ENCODE measurements at regions not wholly inside any gene's neighbourhood (a gene's known extent, or its start where the extent isn't known, plus 50 kb on each side); places are given as distances from the start of the nearest gene placed in this dataset.

- ATAC-seq (no peak), DNase-seq (no peak)
- H4K20me1 ChIP-seq (ENCODE audit: low read length), result no peaks in the 10 kb centered on the region
- TF ChIP-seq EZH2 (IDR thresholded peaks at IDR 0.05; ENCODE audit: low read length, unreplicated experiment) (no peak), EZH2phosphoT487 (IDR thresholded peaks at IDR 0.05; ENCODE audit: borderline replicate concordance, low read length) (no peak), CTCF (conservative IDR thresholded peaks at IDR 0.05; ENCODE audit: low read depth, low read length) (no peak)
- no peaks in the 10 kb centered on the region for H3K36me3 ChIP-seq (ENCODE audit: low read depth, low read length)
- no peak overlapping the region for H3K4me3 ChIP-seq (ENCODE audit: low read length)
- peaks cover 15% of the 10 kb centered on the region; the same call in 1 of the 2 replicates for H3K27me3 ChIP-seq (ENCODE audit: low read length)
- no peak overlapping the region for H2AFZ ChIP-seq (ENCODE audit: low read length)
- no peak overlapping the region for H3K27ac ChIP-seq (ENCODE audit: low read length)
- H3K9me2 ChIP-seq (replicated peaks; ENCODE audit: low read length), result no peaks in the 10 kb centered on the region
- no peaks in the 10 kb centered on the region for H3F3A ChIP-seq (ENCODE audit: low read length, unreplicated experiment)
- H3K9ac ChIP-seq (ENCODE audit: low read length), result no peak overlapping the region
- POLR2A ChIA-PET (ENCODE audit: unreplicated experiment), result no interaction called here
- H3K4me2 ChIP-seq (ENCODE audit: low read length), result no peak overlapping the region
- intact Hi-C loops (cut with micrococcal nuclease), result no loop called here
- no peaks in the 10 kb centered on the region for H3K9me3 ChIP-seq (ENCODE audit: low read length)
- CTCF ChIA-PET, result no interaction called here
- H3K4me1 ChIP-seq (ENCODE audit: insufficient read depth, low read length), result 0 out of 2 replicates have a peak, but pooled peaks cover 4% of the 10 kb centered on the region
- no peaks in the 10 kb centered on the region for H3K79me2 ChIP-seq (ENCODE audit: low read length)
- BruUV-seq (replicated peaks), result no TSS peak
Measured at GRCh38 chr9:86796666-86797065, 150.6 kb downstream of the GAS1 start.

- ATAC-seq (no peak), DNase-seq (no peak)
- Histone ChIP-seq H3K36me3 (ENCODE audit: low read depth, low read length) (no peaks in the 10 kb centered on the region), H3K27ac (ENCODE audit: low read length) (no peak overlapping the region), H2AFZ (ENCODE audit: low read length) (no peak overlapping the region), H3K9ac (ENCODE audit: low read length) (no peak overlapping the region), H3K4me2 (ENCODE audit: low read length) (no peak overlapping the region), H3K79me2 (ENCODE audit: low read length) (no peaks in the 10 kb centered on the region), H3K4me1 (ENCODE audit: insufficient read depth, low read length) (0 out of 2 replicates have a peak, but pooled peaks cover 5% of the 10 kb centered on the region), H4K20me1 (ENCODE audit: low read length) (no peaks in the 10 kb centered on the region), H3F3A (ENCODE audit: low read length, unreplicated experiment) (no peaks in the 10 kb centered on the region), H3K4me3 (ENCODE audit: low read length) (no peak overlapping the region), H3K27me3 (ENCODE audit: low read length) (peaks cover 15% of the 10 kb centered on the region; the same call in 1 of the 2 replicates), H3K9me2 (replicated peaks; ENCODE audit: low read length) (no peaks in the 10 kb centered on the region), H3K9me3 (ENCODE audit: low read length) (no peaks in the 10 kb centered on the region)
- no TSS peak for BruUV-seq (replicated peaks)
- ChIA-PET POLR2A (ENCODE audit: unreplicated experiment) (no interaction called here), CTCF (no interaction called here)
- intact Hi-C loops (cut with micrococcal nuclease), result no loop called here
- TF ChIP-seq CTCF (conservative IDR thresholded peaks at IDR 0.05; ENCODE audit: low read depth, low read length) (no peak), EZH2phosphoT487 (IDR thresholded peaks at IDR 0.05; ENCODE audit: borderline replicate concordance, low read length) (no peak), EZH2 (IDR thresholded peaks at IDR 0.05; ENCODE audit: low read length, unreplicated experiment) (no peak)
Measured at GRCh38 chr9:86795823-86796553, 151.3 kb downstream of the GAS1 start.

- Histone ChIP-seq H3K9me2 (replicated peaks; ENCODE audit: low read length) (no peaks in the 10 kb centered on the region), H3K27ac (ENCODE audit: low read length) (no peak overlapping the region), H3K9me3 (ENCODE audit: low read length) (no peaks in the 10 kb centered on the region), H3K9ac (ENCODE audit: low read length) (no peak overlapping the region), H3K4me1 (ENCODE audit: insufficient read depth, low read length) (0 out of 2 replicates have a peak, but pooled peaks cover 5% of the 10 kb centered on the region), H3K36me3 (ENCODE audit: low read depth, low read length) (no peaks in the 10 kb centered on the region), H3K79me2 (ENCODE audit: low read length) (no peaks in the 10 kb centered on the region), H4K20me1 (ENCODE audit: low read length) (no peaks in the 10 kb centered on the region), H3K27me3 (ENCODE audit: low read length) (peaks cover 15% of the 10 kb centered on the region; the same call in 1 of the 2 replicates), H3F3A (ENCODE audit: low read length, unreplicated experiment) (no peaks in the 10 kb centered on the region), H3K4me3 (ENCODE audit: low read length) (no peak overlapping the region), H3K4me2 (ENCODE audit: low read length) (no peak overlapping the region), H2AFZ (ENCODE audit: low read length) (no peak overlapping the region)
- ChIA-PET POLR2A (ENCODE audit: unreplicated experiment) (no interaction called here), CTCF (no interaction called here)
- BruUV-seq (replicated peaks), result no TSS peak
- DNase-seq (no peak), ATAC-seq (no peak)
- intact Hi-C loops (cut with micrococcal nuclease), result no loop called here
- TF ChIP-seq CTCF (conservative IDR thresholded peaks at IDR 0.05; ENCODE audit: low read depth, low read length), result no peak
- TF ChIP-seq EZH2 (IDR thresholded peaks at IDR 0.05; ENCODE audit: low read length, unreplicated experiment), result no peak
- no peak for TF ChIP-seq EZH2phosphoT487 (IDR thresholded peaks at IDR 0.05; ENCODE audit: borderline replicate concordance, low read length)
Measured at GRCh38 chr9:86795047-86795442, 152.3 kb downstream of the GAS1 start.

Data from PC-3 (cell line).